Tibial artery (tissue), 4 donors: ENCODE measurements at regions not wholly inside any gene's neighbourhood (a gene's known extent, or its start where the extent isn't known, plus 50 kb on each side); places are given as distances from the start of the nearest gene placed in this dataset.

Experiments used
- DNase-seq, 2 donors: peaks; one replicate each; pipeline ENCODE4 v3.0.0-alpha.2; 2019
- H3K27ac ChIP-seq, 2 donors: fragments of 200-600 bp; sonication (generic) in 1 of 2; 1 replicate in 1 of 2; 2 replicates in 1 of 2; pipeline ENCODE4 v1.5.1; 2018 to 2019; ENCODE audit warnings: mild to moderate bottlenecking in 1 of 2
- H3K27me3 ChIP-seq, 2 donors: fragments of 200-600 bp; sonication (generic) in 1 of 2; one replicate each; pipeline versions ENCODE4 v1.5.1 to v1.6.0; 2016 to 2019
- H3K36me3 ChIP-seq, 3 donors: fragments of 200-600 bp; sonication (generic) in 2 of 3; one replicate each; pipeline ENCODE4 v1.5.1; 2016 to 2019; ENCODE audit warnings: mild to moderate bottlenecking in 2 of 3
- H3K4me1 ChIP-seq, 4 donors: fragments of 200-600 bp; sonication (generic) in 2 of 4; 1 replicate in 3 of 4; 2 replicates in 1 of 4; pipeline ENCODE4 v1.5.1; 2016 to 2019
- H3K4me3 ChIP-seq, 2 donors: fragments of 200-600 bp; sonication (generic) in 1 of 2; 1 replicate in 1 of 2; 2 replicates in 1 of 2; pipeline ENCODE4 v1.5.1; 2018 to 2019; ENCODE audit warnings: mild to moderate bottlenecking in 2 of 2
- H3K9me3 ChIP-seq, 3 donors: fragments of 200-600 bp; sonication (generic) in 1 of 3; one replicate each; pipeline ENCODE4 v1.5.1; 2016 to 2019
- intact Hi-C: fragments of 100-400 bp; cut with DNase I; formaldehyde crosslinking; loops from one replicate; pipeline ENCODE4 v1.15.0; 2023; ENCODE audit warnings: low total_unique reads
- TF ChIP-seq, protein P1 (sequence below), 2 experiments: fragments of 200-600 bp in 1 of 2; fragments of 450-650 bp in 1 of 2; IDR thresholded peaks; one replicate each; pipeline ENCODE4 v1.5.1; 2017 to 2019; ENCODE audit warnings: antibody characterized with exemption in 2 of 2, mild to moderate bottlenecking in 1 of 2, moderate library complexity in 1 of 2

GRCh38 chr10:21053953-21054690 lies 157.0 kb upstream of the NEBL start:
- TF ChIP-seq, protein P1, sequence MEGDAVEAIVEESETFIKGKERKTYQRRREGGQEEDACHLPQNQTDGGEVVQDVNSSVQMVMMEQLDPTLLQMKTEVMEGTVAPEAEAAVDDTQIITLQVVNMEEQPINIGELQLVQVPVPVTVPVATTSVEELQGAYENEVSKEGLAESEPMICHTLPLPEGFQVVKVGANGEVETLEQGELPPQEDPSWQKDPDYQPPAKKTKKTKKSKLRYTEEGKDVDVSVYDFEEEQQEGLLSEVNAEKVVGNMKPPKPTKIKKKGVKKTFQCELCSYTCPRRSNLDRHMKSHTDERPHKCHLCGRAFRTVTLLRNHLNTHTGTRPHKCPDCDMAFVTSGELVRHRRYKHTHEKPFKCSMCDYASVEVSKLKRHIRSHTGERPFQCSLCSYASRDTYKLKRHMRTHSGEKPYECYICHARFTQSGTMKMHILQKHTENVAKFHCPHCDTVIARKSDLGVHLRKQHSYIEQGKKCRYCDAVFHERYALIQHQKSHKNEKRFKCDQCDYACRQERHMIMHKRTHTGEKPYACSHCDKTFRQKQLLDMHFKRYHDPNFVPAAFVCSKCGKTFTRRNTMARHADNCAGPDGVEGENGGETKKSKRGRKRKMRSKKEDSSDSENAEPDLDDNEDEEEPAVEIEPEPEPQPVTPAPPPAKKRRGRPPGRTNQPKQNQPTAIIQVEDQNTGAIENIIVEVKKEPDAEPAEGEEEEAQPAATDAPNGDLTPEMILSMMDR (IDR thresholded peaks at IDR 0.05), result no peak
- Histone ChIP-seq H3K27me3 (no peaks in the 10 kb centered on the region), H3K9me3 (peaks cover 0 to 5% (median 2%) of the 10 kb centered on the region in 3 donors), H3K27ac (no peak overlapping the region), H3K4me3 (no peak overlapping the region), H3K36me3 (no peaks in the 10 kb centered on the region), H3K4me1 (no peaks in the 10 kb centered on the region)
- DNase-seq, result no peak
- intact Hi-C loops, result no loop called here

GRCh38 chr10:21052709-21053104 lies 155.6 kb upstream of the NEBL start:
- Histone ChIP-seq H3K27me3 (no peaks in the 10 kb centered on the region), H3K9me3 (no peaks in the 10 kb centered on the region), H3K27ac (no peak overlapping the region), H3K36me3 (no peaks in the 10 kb centered on the region), H3K4me1 (no peaks in the 10 kb centered on the region), H3K4me3 (no peak overlapping the region)
- DNase-seq, result no peak
- intact Hi-C loops, result no loop called here
- TF ChIP-seq, protein P1 (IDR thresholded peaks at IDR 0.05), result no peak

DNA sequence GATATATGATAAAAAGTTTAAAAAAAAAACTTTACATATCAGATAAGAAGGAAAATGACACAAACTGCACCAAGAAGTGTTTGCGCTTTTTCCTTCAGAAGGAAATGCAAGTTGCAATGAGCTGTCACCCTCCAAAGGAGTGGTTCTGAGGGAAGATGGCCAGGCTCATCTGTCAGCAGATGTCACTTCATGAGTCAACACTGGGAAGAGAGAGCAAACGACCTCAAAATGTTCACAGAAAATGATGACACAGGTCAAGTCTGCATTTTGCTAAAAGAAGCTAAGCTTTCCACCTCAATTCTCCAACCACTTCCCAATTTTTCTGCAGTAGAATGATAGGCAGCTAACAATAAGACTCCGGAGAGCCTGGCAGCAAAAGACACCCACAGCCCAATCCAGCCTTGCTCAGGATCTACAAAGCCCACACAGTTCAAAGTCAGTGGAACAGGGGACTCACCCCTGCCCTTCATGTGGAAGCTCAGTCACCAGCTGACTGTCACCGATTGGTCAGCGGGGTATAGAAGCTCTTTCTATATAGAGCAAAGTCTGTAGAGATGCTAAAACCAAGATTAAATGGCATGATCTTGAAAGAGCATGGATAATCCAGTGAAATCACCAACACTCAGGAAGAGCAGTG lies 155.1 kb upstream of the NEBL start:
- TF ChIP-seq, protein P1 (IDR thresholded peaks at IDR 0.05), result no peak
- Histone ChIP-seq H3K4me1 (no peaks in the 10 kb centered on the region), H3K9me3 (no peaks in the 10 kb centered on the region), H3K27ac (no peak overlapping the region), H3K4me3 (no peak overlapping the region), H3K27me3 (no peaks in the 10 kb centered on the region), H3K36me3 (no peaks in the 10 kb centered on the region)
- no peak for DNase-seq
- intact Hi-C loops, result no loop called here

DNA sequence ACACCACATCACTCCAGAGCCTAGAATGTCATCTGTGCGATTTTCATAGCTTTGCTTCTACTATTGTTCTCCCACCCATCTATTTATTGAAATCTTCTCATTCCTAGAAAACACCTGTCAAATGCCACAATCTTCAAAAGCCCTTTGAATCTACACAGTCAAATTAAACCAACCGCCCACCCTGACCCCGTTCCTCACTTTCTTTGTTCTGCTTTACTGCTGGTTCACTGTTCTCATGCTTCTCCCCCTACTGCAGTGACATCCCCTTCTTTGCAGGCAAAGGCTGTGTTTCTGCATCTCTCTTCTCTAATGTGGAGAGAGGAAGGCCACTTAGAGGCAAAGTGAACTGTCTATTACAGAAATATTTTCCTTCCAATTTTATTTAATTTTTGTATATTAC lies 152.4 kb upstream of the NEBL start:
- H3K27ac ChIP-seq, result no peak overlapping the region
- no peak overlapping the region for H3K4me3 ChIP-seq
- intact Hi-C loops, result no loop called here
- no peaks in the 10 kb centered on the region for H3K36me3 ChIP-seq
- no peaks in the 10 kb centered on the region for H3K27me3 ChIP-seq
- DNase-seq, result no peak
- H3K4me1 ChIP-seq, result no peaks in the 10 kb centered on the region
- no peaks in the 10 kb centered on the region for H3K9me3 ChIP-seq
- TF ChIP-seq, protein P1 (IDR thresholded peaks at IDR 0.05), result no peak

- intact Hi-C loops, result no loop called here
- no peaks in the 10 kb centered on the region for H3K36me3 ChIP-seq
- H3K4me1 ChIP-seq, result no peaks in the 10 kb centered on the region
- H3K9me3 ChIP-seq, result no peaks in the 10 kb centered on the region
- no peak overlapping the region for H3K27ac ChIP-seq
- H3K4me3 ChIP-seq, result no peak overlapping the region
- TF ChIP-seq, protein P1 (IDR thresholded peaks at IDR 0.05), result no peak
- DNase-seq, result no peak
- no peaks in the 10 kb centered on the region for H3K27me3 ChIP-seq
These were observed 151.0 kb upstream of the NEBL start for GRCh38 chr10:21048068-21048467.
